ENCODE measurements at regions not wholly inside any gene's neighbourhood (a gene's known extent, or its start where the extent isn't known, plus 50 kb on each side); places are given as distances from the start of the nearest gene placed in this dataset.

DNA sequence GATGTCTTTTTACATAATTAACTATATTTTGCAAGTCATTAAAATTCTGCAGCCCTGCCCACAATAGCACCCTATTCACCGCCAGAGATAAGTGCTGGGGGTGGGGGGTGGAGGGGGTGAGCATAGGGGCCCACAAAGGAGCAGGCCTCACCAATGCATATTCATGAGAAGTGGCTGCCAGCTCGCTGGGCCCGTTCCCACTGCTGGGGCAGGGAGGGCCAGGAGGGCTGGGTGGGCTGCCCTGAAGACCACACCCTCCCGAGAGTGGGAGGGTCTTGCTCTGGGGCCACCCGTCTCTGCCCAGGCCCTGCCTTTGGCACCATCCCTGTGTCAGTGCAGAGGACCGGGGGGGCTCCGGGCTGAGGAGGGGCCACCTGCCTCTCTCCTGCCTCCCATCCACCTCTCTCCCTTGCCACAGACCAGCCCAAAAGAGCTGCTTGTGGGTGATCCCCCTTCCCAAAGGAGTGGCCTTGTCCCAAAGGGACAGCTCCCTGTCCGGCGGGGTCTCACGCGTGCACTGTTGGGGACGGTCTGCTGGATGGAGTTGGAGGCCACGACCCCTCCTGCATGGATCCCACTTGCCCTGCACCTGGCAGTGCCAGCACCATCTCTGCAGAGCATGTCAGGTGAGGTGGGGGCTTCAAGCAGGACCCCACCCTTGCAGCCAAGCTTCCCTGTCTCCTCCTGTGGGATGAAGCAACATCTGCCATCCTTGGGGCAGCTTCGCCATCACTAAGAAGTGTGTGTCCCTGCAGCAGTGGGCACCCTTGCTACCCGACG lies 138.8 kb upstream of the GPC1 start:
- no peak overlapping the region for H3K9ac ChIP-seq
- no peak overlapping the region for H2AFZ ChIP-seq
- H3K27me3 ChIP-seq (ENCODE audit: control insufficient read depth, insufficient read depth, low read length) = no peaks in the 10 kb centered on the region

DNA sequence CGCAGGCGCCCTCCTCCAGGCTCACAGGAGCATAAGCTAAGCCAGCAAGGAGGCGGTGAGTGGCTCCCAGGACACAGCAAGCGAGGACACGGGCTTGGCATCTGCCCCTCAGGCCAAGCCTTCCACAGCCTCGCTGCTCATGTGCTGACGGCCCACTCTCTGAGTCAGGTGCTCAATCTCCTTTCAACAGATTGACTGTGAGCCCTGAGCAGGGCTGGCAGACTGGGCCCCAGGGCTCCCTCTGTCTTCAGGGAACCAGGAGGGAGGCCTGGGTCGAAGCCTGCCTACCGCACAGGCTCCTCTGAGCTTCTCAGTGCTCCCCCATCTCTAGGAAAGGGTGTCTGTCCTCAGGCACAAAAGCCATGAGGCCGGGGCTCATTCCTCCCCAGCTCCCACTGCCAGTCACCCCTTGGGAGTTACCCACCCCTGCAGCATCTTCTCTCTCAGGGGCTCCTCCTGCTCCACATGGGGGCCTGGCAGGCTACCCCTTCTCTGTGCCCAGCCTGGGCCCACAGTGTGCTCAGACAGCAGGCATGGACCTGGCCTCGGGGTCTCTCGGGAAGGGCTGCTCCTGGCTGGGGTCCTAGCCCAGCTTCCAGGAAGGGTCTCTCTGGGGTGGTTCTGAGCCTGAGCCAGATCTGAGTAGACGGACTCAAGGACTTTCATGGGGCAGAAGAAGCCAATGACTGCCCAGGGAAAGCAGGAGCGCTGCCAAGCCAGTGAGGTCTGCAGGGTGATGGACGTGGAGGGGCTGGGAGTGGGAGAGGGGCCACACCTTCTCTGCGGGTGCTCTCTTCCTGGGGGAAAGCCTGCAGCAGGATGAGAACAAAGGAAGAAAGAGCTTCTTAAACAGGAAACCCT lies 138.0 kb upstream of the GPC1 start:
- TF ChIP-seq, protein P1, sequence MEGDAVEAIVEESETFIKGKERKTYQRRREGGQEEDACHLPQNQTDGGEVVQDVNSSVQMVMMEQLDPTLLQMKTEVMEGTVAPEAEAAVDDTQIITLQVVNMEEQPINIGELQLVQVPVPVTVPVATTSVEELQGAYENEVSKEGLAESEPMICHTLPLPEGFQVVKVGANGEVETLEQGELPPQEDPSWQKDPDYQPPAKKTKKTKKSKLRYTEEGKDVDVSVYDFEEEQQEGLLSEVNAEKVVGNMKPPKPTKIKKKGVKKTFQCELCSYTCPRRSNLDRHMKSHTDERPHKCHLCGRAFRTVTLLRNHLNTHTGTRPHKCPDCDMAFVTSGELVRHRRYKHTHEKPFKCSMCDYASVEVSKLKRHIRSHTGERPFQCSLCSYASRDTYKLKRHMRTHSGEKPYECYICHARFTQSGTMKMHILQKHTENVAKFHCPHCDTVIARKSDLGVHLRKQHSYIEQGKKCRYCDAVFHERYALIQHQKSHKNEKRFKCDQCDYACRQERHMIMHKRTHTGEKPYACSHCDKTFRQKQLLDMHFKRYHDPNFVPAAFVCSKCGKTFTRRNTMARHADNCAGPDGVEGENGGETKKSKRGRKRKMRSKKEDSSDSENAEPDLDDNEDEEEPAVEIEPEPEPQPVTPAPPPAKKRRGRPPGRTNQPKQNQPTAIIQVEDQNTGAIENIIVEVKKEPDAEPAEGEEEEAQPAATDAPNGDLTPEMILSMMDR (IDR thresholded peaks at IDR 0.05) = no peak

More for the DNA sequence above, 138.8 kb upstream of the GPC1 start:
- Histone ChIP-seq H3K27ac (no peak overlapping the region), H3K4me1 (peaks cover 12% of the 10 kb centered on the region), H3K36me3 (ENCODE audit: control insufficient read depth, insufficient read depth, low read length) (no peaks in the 10 kb centered on the region), H3K79me2 (no peaks in the 10 kb centered on the region), H3K4me2 (ENCODE audit: low read length) (no peak overlapping the region), H3K9me3 (ENCODE audit: control insufficient read depth, low read length) (no peaks in the 10 kb centered on the region), H3K4me3 (ENCODE audit: low read depth, low read length) (no peak overlapping the region)
- TF ChIP-seq, protein P1 (IDR thresholded peaks at IDR 0.05) = no peak

DNA sequence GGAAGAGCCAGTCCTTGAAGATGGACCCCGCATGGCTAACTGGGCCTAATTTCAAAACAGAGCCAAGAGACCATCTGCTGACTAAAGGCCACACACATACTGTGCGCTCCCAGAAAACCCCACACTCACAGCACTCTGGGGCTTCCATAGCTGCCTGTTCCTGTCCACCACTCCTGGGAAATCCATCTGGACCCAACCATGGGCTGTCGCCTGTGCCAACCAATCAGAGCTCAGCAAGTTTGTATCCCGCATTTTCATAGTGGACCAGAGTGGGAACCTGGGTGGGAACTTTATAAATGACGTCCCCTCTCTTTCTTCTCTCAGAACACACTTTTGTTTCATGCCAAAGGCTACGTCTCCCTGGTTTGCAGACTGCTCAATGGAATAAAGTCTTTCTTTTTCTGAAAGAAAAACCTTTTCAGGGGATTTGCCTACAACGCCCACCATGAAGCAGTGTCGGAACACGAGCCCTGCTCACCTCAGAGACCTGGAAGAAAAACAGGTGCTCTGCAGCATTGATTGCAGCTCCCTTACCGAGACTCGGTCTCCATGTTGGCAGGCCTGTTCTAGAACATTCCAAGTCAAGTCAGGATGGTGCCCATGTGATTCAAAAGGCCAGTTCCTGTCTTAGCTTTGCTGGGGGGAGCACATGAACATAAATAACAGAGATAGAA lies 137.2 kb upstream of the GPC1 start:
- H3K27ac ChIP-seq = no peak overlapping the region
- H3K36me3 ChIP-seq (ENCODE audit: control insufficient read depth, insufficient read depth, low read length) = no peaks in the 10 kb centered on the region
- TF ChIP-seq, protein P1 (IDR thresholded peaks at IDR 0.05) = no peak
- H3K9ac ChIP-seq = no peak overlapping the region
- H2AFZ ChIP-seq = no peak overlapping the region
- peaks cover 10% of the 10 kb centered on the region for H3K4me1 ChIP-seq
- no peak overlapping the region for H3K4me3 ChIP-seq (ENCODE audit: low read depth, low read length)
- no peaks in the 10 kb centered on the region for H3K79me2 ChIP-seq
- no peak overlapping the region for H3K4me2 ChIP-seq (ENCODE audit: low read length)
- no peaks in the 10 kb centered on the region for H3K27me3 ChIP-seq (ENCODE audit: control insufficient read depth, insufficient read depth, low read length)
- H3K9me3 ChIP-seq (ENCODE audit: control insufficient read depth, low read length) = no peaks in the 10 kb centered on the region

More for the DNA sequence above, 138.0 kb upstream of the GPC1 start:
- no peak overlapping the region for H3K27ac ChIP-seq
- no peaks in the 10 kb centered on the region for H3K79me2 ChIP-seq
- no peaks in the 10 kb centered on the region for H3K27me3 ChIP-seq (ENCODE audit: control insufficient read depth, insufficient read depth, low read length)
- no peak overlapping the region for H2AFZ ChIP-seq
- no peaks in the 10 kb centered on the region for H3K9me3 ChIP-seq (ENCODE audit: control insufficient read depth, low read length)
- H3K4me2 ChIP-seq (ENCODE audit: low read length) = no peak overlapping the region
- no peak overlapping the region for H3K9ac ChIP-seq
- H3K36me3 ChIP-seq (ENCODE audit: control insufficient read depth, insufficient read depth, low read length) = no peaks in the 10 kb centered on the region
- peaks cover 12% of the 10 kb centered on the region for H3K4me1 ChIP-seq
- no peak overlapping the region for H3K4me3 ChIP-seq (ENCODE audit: low read depth, low read length)

DNA sequence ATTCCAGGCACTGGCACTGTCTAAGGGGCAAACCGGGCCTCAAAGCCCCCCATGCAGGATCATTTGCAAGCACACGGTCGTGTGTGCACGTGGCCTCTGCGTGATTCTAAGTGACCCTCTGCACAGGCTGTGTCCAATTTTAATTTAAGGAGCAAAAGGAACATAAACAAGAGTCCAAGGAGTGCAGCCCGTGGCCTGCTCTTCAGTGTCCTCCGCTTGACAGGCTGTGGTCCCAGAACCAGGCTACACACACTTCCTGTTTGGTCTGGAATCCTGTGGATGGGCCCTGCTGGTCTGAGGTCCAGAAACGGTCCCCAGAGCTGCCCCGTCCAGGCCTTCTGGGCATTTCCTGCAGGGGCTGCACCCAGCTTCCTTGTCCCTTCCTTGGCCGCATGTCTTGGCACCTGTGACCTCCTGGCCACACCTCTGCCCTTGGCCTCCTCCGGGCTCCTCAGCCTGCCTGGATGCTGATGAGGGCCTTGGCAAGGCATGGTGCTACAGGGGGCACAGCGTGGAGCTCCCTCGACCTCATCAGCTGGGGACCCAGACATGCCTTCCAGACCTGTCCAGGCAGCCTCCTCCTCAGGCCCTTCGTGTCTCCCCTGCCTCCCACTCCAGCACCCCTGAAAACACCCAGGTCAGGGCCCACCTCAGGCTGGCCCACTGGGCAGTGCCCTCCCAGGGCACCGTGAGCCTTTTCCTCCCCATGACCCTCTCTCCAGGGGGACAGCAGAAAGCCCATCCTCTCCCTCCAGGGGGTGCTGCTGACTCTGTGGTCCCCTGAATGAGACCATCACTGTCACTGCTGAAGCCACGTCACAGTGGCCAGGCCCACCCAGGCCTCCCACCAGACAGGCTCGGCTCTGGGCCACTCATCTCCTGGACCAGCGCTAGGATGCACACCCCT lies 136.4 kb upstream of the GPC1 start:
- no peak overlapping the region for H3K27ac ChIP-seq
- H3K4me1 ChIP-seq = peaks cover 2% of the 10 kb centered on the region
- no peaks in the 10 kb centered on the region for H3K27me3 ChIP-seq (ENCODE audit: control insufficient read depth, insufficient read depth, low read length)
- H3K9ac ChIP-seq = no peak overlapping the region
- no peaks in the 10 kb centered on the region for H3K79me2 ChIP-seq
- no peak overlapping the region for H2AFZ ChIP-seq
- no peaks in the 10 kb centered on the region for H3K9me3 ChIP-seq (ENCODE audit: control insufficient read depth, low read length)
- no peak overlapping the region for H3K4me3 ChIP-seq (ENCODE audit: low read depth, low read length)
- no peak overlapping the region for H3K4me2 ChIP-seq (ENCODE audit: low read length)
- TF ChIP-seq, protein P1 (IDR thresholded peaks at IDR 0.05) = no peak
- H3K36me3 ChIP-seq (ENCODE audit: control insufficient read depth, insufficient read depth, low read length) = no peaks in the 10 kb centered on the region
